ENCODE measurements at regions not wholly inside any gene's neighbourhood (a gene's known extent, or its start where the extent isn't known, plus 50 kb on each side); places are given as distances from the start of the nearest gene placed in this dataset.

DNA sequence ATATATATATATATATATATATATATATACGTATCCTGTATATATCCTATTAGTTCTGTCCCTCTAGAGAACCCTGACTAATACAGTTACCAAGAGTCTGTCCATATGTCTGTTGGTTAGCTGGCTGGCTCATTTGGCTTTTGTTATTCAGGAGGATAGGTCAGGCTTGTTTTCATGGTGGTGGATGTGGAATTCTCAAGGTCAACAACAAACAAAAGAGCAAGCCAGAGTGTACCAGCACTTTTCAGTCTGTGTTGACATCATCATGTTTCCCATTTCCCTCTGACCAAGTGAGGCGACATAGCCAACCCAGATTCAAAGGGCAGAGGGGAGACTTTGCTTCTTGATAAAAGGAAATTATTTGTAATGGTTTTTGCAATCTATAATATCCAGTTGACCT, 88.5 kb upstream of the PTCHD4 start:
- H3K4me3 ChIP-seq, result no peak overlapping the region
- no peak overlapping the region for H3K27ac ChIP-seq
- H3K27me3 ChIP-seq, result no peaks in the 10 kb centered on the region
- WGBS, 2 donors, result 87 to 90% methylated on average over 2 of the region's 2 CpGs
- TF ChIP-seq POLR2A (IDR thresholded peaks at IDR 0.05) (no peak), POLR2AphosphoS5 (IDR thresholded peaks at IDR 0.05) (no peak), EP300 (IDR thresholded peaks at IDR 0.05) (no peak), CTCF (IDR thresholded peaks at IDR 0.05) (no peak)
- no peak for DNase-seq
- H3K9me3 ChIP-seq, result no peaks in the 10 kb centered on the region
- no peak for ATAC-seq (ENCODE audit: low FRiP score in 2 of 2)
- H3K4me1 ChIP-seq, result no peaks in the 10 kb centered on the region
- H3K36me3 ChIP-seq, result no peaks in the 10 kb centered on the region

DNA sequence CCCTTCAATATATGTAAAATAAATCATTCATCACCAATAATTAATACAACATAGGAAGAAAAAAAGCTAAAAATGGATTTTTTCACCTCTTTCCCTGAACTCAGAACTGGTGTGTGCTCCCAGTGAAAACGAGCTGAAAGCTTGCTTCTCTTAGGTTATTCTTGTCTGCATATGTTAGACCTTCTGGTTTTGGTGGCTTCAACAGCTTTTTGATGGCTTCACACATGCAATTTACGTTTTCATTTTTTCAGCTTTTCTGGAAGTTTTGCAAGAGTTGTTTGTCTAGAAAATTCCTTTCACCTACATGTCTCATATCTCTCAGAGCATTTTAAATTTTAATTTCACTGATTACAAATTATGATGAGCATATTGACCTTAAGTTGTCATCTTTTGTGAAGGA, 86.9 kb upstream of the PTCHD4 start:
- WGBS, 2 donors, result 86 to 88% methylated on average over 2 of the region's 2 CpGs
- no peak for DNase-seq
- H3K4me3 ChIP-seq, result no peak overlapping the region

DNA sequence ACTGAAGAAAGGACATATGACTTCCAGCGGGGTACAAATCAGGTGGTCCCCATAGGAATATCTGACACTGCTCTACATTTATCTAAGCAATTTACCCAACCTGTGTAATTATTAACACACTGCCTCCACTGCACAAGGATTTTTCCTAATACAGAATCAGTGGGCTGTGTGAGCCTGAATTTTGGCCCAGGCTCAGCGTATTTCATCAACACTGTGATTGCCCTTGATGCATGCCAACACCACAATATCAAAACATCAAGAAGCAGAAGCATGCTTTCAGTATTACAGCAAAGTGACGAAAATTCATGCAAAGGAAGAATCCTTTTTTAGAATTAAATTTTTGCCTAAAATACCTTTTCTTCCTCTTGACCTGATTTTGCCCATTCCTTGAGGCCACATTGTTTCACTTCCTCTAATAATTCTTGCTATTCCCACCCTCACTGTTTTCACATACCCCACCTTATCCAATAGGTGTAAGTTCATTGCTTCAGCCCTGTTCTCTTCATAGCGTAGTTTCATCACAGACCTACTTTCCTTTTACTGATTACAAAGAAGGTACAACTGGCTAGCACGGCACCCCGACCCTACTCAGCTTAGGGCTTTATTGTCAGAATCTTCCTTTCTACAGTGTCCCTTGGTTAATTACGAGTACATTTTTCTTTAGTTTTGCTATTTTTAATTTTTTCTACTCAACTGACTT, 83.7 kb upstream of the PTCHD4 start:
- Histone ChIP-seq H3K36me3 (no peaks in the 10 kb centered on the region), H3K9me3 (no peaks in the 10 kb centered on the region), H3K27ac (no peak overlapping the region), H3K4me3 (no peak overlapping the region), H3K4me1 (no peaks in the 10 kb centered on the region), H3K27me3 (no peaks in the 10 kb centered on the region)
- no peak for TF ChIP-seq POLR2AphosphoS5 (IDR thresholded peaks at IDR 0.05)
- no peak for TF ChIP-seq CTCF (IDR thresholded peaks at IDR 0.05)
- TF ChIP-seq EP300 (IDR thresholded peaks at IDR 0.05), result no peak
- TF ChIP-seq POLR2A (IDR thresholded peaks at IDR 0.05), result no peak
- ATAC-seq (ENCODE audit: low FRiP score in 2 of 2) (no peak), DNase-seq (no peak)
- 78 to 85% methylated on average over 7 of the region's 7 CpGs for WGBS, 2 donors

More for the DNA sequence above, 86.9 kb upstream of the PTCHD4 start:
- Histone ChIP-seq H3K4me1 (no peaks in the 10 kb centered on the region), H3K27me3 (no peaks in the 10 kb centered on the region), H3K9me3 (no peaks in the 10 kb centered on the region), H3K36me3 (no peaks in the 10 kb centered on the region), H3K27ac (no peak overlapping the region)
- no peak for ATAC-seq (ENCODE audit: low FRiP score in 2 of 2)
- TF ChIP-seq EP300 (IDR thresholded peaks at IDR 0.05) (no peak), POLR2A (IDR thresholded peaks at IDR 0.05) (no peak), CTCF (IDR thresholded peaks at IDR 0.05) (no peak), POLR2AphosphoS5 (IDR thresholded peaks at IDR 0.05) (no peak)

DNA sequence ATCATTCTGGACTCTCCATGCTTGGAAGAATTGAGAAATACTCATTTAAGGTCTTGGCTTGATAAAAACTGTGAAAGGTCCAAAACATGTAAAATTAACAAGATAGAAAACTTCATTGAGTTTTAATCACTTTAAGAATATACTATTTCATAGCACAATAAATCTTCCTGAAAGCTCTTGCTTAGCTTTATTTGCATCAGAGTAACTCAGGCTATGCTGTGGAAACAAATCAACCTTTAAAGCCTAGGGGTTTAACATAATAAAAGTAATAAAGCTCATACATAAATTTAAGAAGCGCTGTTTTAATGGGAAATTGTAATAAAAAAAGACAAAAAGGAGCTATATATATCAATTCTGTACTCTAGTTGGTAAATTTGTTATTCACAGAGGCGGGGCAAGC, 77.2 kb upstream of the PTCHD4 start:
- no peaks in the 10 kb centered on the region for H3K4me1 ChIP-seq
- H3K4me3 ChIP-seq, result no peak overlapping the region
- H3K9me3 ChIP-seq, result no peaks in the 10 kb centered on the region
- H3K27me3 ChIP-seq, result no peaks in the 10 kb centered on the region
- TF ChIP-seq POLR2A (IDR thresholded peaks at IDR 0.05) (no peak), CTCF (IDR thresholded peaks at IDR 0.05) (no peak), EP300 (IDR thresholded peaks at IDR 0.05) (no peak), POLR2AphosphoS5 (IDR thresholded peaks at IDR 0.05) (no peak)
- no peak for ATAC-seq (ENCODE audit: low FRiP score in 2 of 2)
- no peaks in the 10 kb centered on the region for H3K36me3 ChIP-seq
- 95 to 98% methylated on average over 2 of the region's 2 CpGs for WGBS, 2 donors
- H3K27ac ChIP-seq, result no peak overlapping the region
- no peak for DNase-seq

DNA sequence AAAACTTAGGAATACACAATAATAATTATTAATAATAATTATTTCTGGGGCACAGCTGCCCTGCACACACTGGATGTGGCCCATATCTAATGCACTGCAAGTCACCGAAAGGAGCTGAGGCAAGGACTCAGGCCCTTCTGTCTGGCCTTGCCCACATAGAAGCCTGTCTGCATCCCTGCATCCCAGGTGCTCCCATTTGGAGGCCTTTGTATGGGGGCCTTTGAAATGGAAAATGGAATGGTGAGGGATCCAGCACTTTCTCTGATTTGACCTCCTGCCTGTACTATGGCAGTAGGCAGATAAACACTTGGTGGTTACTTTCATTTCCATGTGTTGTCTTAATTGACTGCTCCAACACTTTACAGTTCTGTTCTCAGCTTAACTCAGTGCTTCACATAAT, 75.7 kb upstream of the PTCHD4 start:
- no peaks in the 10 kb centered on the region for H3K4me1 ChIP-seq
- H3K36me3 ChIP-seq, result no peaks in the 10 kb centered on the region
- no peak for TF ChIP-seq POLR2A (IDR thresholded peaks at IDR 0.05)
- no peak for TF ChIP-seq POLR2AphosphoS5 (IDR thresholded peaks at IDR 0.05)
- TF ChIP-seq EP300 (IDR thresholded peaks at IDR 0.05), result no peak
- TF ChIP-seq CTCF (IDR thresholded peaks at IDR 0.05), result no peak
- no peaks in the 10 kb centered on the region for H3K27me3 ChIP-seq
- DNase-seq, result no peak
- ATAC-seq (ENCODE audit: low FRiP score in 2 of 2), result no peak
- no peak overlapping the region for H3K4me3 ChIP-seq
- WGBS, 2 donors, result 95 to 100% methylated on average over 1 of the region's 1 CpG
- no peak overlapping the region for H3K27ac ChIP-seq
- H3K9me3 ChIP-seq, result no peaks in the 10 kb centered on the region
